GM18517 (cell line): ENCODE measurements at regions not wholly inside any gene's neighbourhood (a gene's known extent, or its start where the extent isn't known, plus 50 kb on each side); places are given as distances from the start of the nearest gene placed in this dataset.

Source experiments
- ATAC-seq: cut with Tn5 transposase; IDR thresholded peaks from one replicate; pipeline ENCODE4 v1.9.1; 2021; ENCODE audit warnings: mild to moderate bottlenecking, moderate library complexity; ENCODE audit not compliant: unreplicated experiment

- peak; percentile 57 for ATAC-seq
Measured at GRCh38 chr18:70380915-70381896, 92.4 kb downstream of the SOCS6 start.
